RWPE1 (cell line): ENCODE measurements at regions not wholly inside any gene's neighbourhood (a gene's known extent, or its start where the extent isn't known, plus 50 kb on each side); places are given as distances from the start of the nearest gene placed in this dataset.

Experiments used
- CTCF ChIA-PET: fragments of 350-600 bp; sonication (Branson Sonifier 250); formaldehyde crosslinking; extraction: SDS; loops from one replicate; lab custom pipeline; 2021; lab: Yijun Ruan, JAX
- POLR2A ChIA-PET: fragments of 400-600 bp; formaldehyde crosslinking; extraction: SDS; loops from one replicate; lab custom pipeline; 2020; ENCODE audit warnings: antibody characterized with exemption; ENCODE audit not compliant: low non-redundant PET; lab: Yijun Ruan, JAX
- DNase-seq: peaks from one replicate; pipeline ENCODE4 v3.0.0; 2012; ENCODE audit warnings: low spot score
- H3K27ac ChIP-seq: fragments of 450-650 bp; 2 replicates; pipeline ENCODE4 v1.5.1; 2017
- TF ChIP-seq, protein P1 (sequence below): fragments of 450-650 bp; conservative IDR thresholded peaks from 2 replicates; pipeline ENCODE4 v1.5.1; 2017; ENCODE audit warnings: low read depth, mild to moderate bottlenecking

GRCh38 chr18:55166260-55166598, 207.0 kb upstream of the CCDC68 start:
- TF ChIP-seq, protein P1, sequence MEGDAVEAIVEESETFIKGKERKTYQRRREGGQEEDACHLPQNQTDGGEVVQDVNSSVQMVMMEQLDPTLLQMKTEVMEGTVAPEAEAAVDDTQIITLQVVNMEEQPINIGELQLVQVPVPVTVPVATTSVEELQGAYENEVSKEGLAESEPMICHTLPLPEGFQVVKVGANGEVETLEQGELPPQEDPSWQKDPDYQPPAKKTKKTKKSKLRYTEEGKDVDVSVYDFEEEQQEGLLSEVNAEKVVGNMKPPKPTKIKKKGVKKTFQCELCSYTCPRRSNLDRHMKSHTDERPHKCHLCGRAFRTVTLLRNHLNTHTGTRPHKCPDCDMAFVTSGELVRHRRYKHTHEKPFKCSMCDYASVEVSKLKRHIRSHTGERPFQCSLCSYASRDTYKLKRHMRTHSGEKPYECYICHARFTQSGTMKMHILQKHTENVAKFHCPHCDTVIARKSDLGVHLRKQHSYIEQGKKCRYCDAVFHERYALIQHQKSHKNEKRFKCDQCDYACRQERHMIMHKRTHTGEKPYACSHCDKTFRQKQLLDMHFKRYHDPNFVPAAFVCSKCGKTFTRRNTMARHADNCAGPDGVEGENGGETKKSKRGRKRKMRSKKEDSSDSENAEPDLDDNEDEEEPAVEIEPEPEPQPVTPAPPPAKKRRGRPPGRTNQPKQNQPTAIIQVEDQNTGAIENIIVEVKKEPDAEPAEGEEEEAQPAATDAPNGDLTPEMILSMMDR = no peak
- no peak for DNase-seq
- CTCF ChIA-PET = interaction anchor here (0.6 kb wide), 1 partner anchor 68 kb away, joined by 3 read pairs; no protein-coding TSS in a partner anchor
- no peak overlapping the region for H3K27ac ChIP-seq
- POLR2A ChIA-PET = no interaction called here

DNA sequence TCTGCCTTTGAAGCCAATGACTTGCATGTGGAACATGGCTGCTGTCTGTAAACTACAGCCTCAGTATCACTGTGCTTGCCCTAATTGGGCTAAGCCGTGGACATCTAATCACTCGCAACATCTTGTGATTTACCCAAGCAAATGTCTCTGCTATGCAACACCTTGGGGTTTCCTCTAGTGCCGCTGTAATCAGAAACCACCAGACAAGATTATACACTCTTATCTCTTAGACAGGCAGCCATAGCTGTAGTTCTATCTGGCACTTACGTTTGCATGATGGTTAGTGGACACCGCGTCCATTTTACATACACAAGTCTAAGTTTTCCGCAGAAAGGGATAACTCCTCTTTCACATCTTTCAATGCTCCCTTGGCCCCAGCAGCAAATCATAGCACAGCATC, 204.3 kb upstream of the CCDC68 start:
- TF ChIP-seq, protein P1 = no peak
- POLR2A ChIA-PET = no interaction called here
- CTCF ChIA-PET = interaction anchor here (0.6 kb wide), 1 partner anchor 132 kb away, joined by 4 read pairs; no protein-coding TSS in a partner anchor
- no peak for DNase-seq
- H3K27ac ChIP-seq = no peak overlapping the region

GRCh38 chr18:55161916-55162315, 202.7 kb upstream of the CCDC68 start:
- TF ChIP-seq, protein P1 = no peak
- H3K27ac ChIP-seq = no peak overlapping the region
- ChIA-PET POLR2A (no interaction called here), CTCF (no interaction called here)
- no peak for DNase-seq

DNA sequence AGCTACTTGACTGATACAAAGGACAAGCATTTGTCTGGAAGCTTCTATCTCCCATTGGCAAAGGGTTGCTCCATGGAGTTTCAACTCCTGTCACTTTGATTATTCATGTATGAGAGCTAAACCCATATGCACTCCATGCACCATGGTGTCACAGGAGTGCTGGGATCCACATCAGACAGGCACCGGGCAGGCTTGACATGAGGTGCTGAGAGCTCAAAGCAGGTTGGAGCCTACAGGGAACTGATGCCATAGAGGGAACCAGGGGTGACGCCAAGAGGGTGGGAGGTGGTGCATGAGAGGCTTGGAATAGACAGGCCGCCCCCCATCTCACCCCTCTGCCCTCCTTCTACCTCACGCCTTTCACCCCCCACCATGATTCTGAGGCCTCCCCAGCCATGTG, 199.8 kb upstream of the CCDC68 start:
- TF ChIP-seq, protein P1 = no peak
- no peak overlapping the region for H3K27ac ChIP-seq
- CTCF ChIA-PET = no interaction called here
- POLR2A ChIA-PET = no interaction called here
- DNase-seq = no peak

GRCh38 chr18:55158570-55158969, 199.3 kb upstream of the CCDC68 start:
- DNase-seq = no peak
- TF ChIP-seq, protein P1 = no peak
- CTCF ChIA-PET = no interaction called here
- POLR2A ChIA-PET = no interaction called here
- H3K27ac ChIP-seq = no peak overlapping the region

DNA sequence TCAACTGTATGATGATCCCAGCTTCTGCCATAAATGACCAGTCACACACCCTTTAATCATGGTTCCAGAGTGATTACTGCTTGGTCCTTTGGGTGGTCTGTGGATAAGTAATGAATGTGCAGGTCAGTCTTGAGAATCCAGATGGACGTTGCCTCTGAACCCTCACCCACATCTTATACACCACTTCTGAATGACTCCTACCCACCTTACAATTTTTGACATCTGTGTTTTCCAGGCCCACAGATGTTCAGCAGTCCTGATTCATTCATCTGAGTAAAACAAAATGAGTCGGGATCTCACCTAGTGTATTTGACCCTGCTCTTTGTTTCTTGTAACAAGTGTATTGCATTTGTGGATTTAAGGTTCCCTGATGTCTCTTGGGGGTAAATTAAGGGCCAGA, 194.1 kb upstream of the CCDC68 start:
- ChIA-PET POLR2A (no interaction called here), CTCF (no interaction called here)
- DNase-seq = no peak
- TF ChIP-seq, protein P1 = no peak
- no peak overlapping the region for H3K27ac ChIP-seq

GRCh38 chr18:55152801-55153200, 193.5 kb upstream of the CCDC68 start:
- ChIA-PET CTCF (no interaction called here), POLR2A (no interaction called here)
- no peak overlapping the region for H3K27ac ChIP-seq
- TF ChIP-seq, protein P1 = no peak
- peak; percentile 1 for DNase-seq
